PC-3 (cell line): ENCODE measurements at regions not wholly inside any gene's neighbourhood (a gene's known extent, or its start where the extent isn't known, plus 50 kb on each side); places are given as distances from the start of the nearest gene placed in this dataset.
A peak's percentile ranks its signal among the peaks of the same experiment; 100 is the strongest.
"Not testable (repeated sequence)": the region's sequence is repeated elsewhere in the genome, so short reads cannot be mapped to it uniquely, and the experiment has no call there.

Source experiments
- ATAC-seq: fragments of 200-7000 bp; cut with Tn5 transposase; 2 replicates; pipeline ENCODE4 v1.9.1; 2020; ENCODE audit warnings: mild to moderate bottlenecking, moderate library complexity
- BruUV-seq: library from RNA; stranded (reverse); fragments of 400-500 nt; replicated peaks from 2 replicates; lab custom pipeline; 2021; lab: Mats Ljungman, UMichigan
- CTCF ChIA-PET: fragments of 300-600 bp; sonication (Branson Sonifier 250); formaldehyde crosslinking; loops from one replicate; lab custom pipeline; 2022; ENCODE audit warnings: antibody characterized with exemption; lab: Charles Lee
- POLR2A ChIA-PET: fragments of 300-600 bp; sonication (Branson Sonifier 250); formaldehyde crosslinking; loops from one replicate; lab custom pipeline; 2022; ENCODE audit warnings: antibody characterized with exemption; ENCODE audit not compliant: unreplicated experiment; lab: Charles Lee
- DNase-seq: peaks from one replicate; pipeline ENCODE4 v3.0.0-alpha.2; 2015
- H2AFZ ChIP-seq: fragments of 300-600 bp; sonication (generic); 2 replicates; pipeline ENCODE4 v1.6.0; 2016; ENCODE audit warnings: antibody characterized with exemption, low read length
- H3F3A ChIP-seq: fragments of 300-600 bp; sonication (generic); one replicate; pipeline ENCODE4 v1.6.0; 2017; ENCODE audit warnings: antibody characterized with exemption, low read length, control low read depth, mild to moderate bottlenecking; ENCODE audit not compliant: unreplicated experiment
- H3K27ac ChIP-seq: fragments of 300-600 bp; sonication (generic); 2 replicates; pipeline ENCODE4 v1.5.1; 2016; ENCODE audit warnings: mild to moderate bottlenecking, low read length
- H3K27me3 ChIP-seq: fragments of 300-600 bp; sonication (generic); 2 replicates; pipeline ENCODE4 v1.6.1; 2016; ENCODE audit warnings: low read length, mixed read lengths
- H3K36me3 ChIP-seq: fragments of 300-600 bp; sonication (generic); 2 replicates; pipeline ENCODE4 v1.6.1; 2016; ENCODE audit warnings: low read depth, mixed run types, low read length, mixed read lengths
- H3K4me1 ChIP-seq: fragments of 300-600 bp; sonication (generic); 2 replicates; pipeline ENCODE4 v1.5.1; 2016; ENCODE audit warnings: low read length; ENCODE audit not compliant: insufficient read depth
- H3K4me2 ChIP-seq: fragments of 300-600 bp; sonication (generic); 2 replicates; pipeline ENCODE4 v1.6.0; 2016; ENCODE audit warnings: low read length
- H3K4me3 ChIP-seq: fragments of 300-600 bp; sonication (generic); 2 replicates; pipeline ENCODE4 v1.5.1; 2016; ENCODE audit warnings: mild to moderate bottlenecking, low read length, mixed read lengths
- H3K79me2 ChIP-seq: fragments of 300-600 bp; sonication (generic); 2 replicates; pipeline ENCODE4 v1.6.1; 2017; ENCODE audit warnings: low read length, mixed read lengths
- H3K9ac ChIP-seq: fragments of 300-600 bp; sonication (generic); 2 replicates; pipeline ENCODE4 v1.6.0; 2016; ENCODE audit warnings: mild to moderate bottlenecking, low read length
- H3K9me2 ChIP-seq: fragments of 300-600 bp; sonication (generic); replicated peaks from 2 replicates; pipeline ENCODE4 v1.6.1; 2016; ENCODE audit warnings: mixed run types, low read length, mixed read lengths
- H3K9me3 ChIP-seq: fragments of 300-600 bp; sonication (generic); 2 replicates; pipeline ENCODE4 v1.6.1; 2016; ENCODE audit warnings: low read length, mixed read lengths
- H4K20me1 ChIP-seq: fragments of 300-600 bp; sonication (generic); 2 replicates; pipeline ENCODE4 v1.6.1; 2016; ENCODE audit warnings: low read length, mixed read lengths
- EZH2 ChIP-seq: fragments of 300-600 bp; sonication (generic); IDR thresholded peaks from one replicate; pipeline ENCODE4 v1.6.1; 2017; ENCODE audit warnings: antibody characterized with exemption, mild to moderate bottlenecking, low read length; ENCODE audit not compliant: unreplicated experiment
- EZH2phosphoT487 ChIP-seq: fragments of 300-600 bp; sonication (generic); IDR thresholded peaks from 2 replicates; pipeline ENCODE4 v1.6.1; 2018; ENCODE audit warnings: mild to moderate bottlenecking, antibody characterized with exemption, low read length, borderline replicate concordance
- intact Hi-C: fragments of 100-400 bp; cut with micrococcal nuclease; formaldehyde crosslinking; loops from 2 replicates; pipeline ENCODE4 v1.9.0; 2023
- TF ChIP-seq, protein P1 (sequence below): fragments of 300-600 bp; sonication (generic); conservative IDR thresholded peaks from 2 replicates; pipeline ENCODE4 v1.5.1; 2017; ENCODE audit warnings: antibody characterized with exemption, low read depth, mild to moderate bottlenecking, low read length

DNA sequence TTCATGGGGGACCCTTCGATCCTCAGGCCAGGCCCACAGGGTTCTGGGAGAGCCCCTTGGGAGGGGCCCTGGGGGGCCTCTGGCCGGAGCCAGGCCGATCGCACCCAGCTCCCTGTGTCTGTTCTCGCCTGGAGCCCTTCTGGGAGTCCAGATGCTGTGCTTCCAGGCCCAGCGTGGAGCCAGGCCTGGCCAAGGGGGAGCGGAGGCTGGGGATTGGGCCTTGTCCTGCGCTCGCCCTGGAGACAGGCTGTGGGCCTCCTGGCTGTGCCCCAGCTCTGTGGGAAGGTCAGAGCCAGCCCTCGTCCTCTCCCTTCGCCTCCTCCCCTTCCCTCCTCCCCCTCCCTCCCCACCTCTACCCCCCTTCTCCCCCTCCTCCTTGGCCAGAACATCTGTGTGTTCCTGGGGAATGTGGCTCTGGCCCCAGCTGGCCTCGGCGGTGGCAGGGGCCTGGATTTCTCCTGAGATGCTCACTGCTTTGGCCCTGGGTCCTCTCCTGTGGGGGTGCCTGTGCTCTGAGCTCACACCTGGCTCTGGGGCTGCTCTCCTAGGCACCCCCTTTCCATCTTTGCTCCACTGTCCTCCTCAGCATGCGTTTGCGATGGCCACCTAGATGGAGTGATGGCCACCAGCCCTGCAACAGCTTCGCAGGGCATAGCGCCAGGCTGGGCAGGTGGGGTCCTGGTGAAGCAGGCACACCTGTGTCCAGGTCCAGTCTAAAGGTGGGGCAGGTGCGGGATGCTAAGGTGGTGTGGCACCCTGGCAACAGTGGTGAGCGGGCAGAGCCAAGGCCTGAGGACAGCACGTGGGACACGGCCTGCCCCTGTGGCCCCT is 90.6 kb upstream of the CIBAR2 start:
- CTCF ChIA-PET, result no interaction called here
- no peak overlapping the region for H3K9ac ChIP-seq

DNA sequence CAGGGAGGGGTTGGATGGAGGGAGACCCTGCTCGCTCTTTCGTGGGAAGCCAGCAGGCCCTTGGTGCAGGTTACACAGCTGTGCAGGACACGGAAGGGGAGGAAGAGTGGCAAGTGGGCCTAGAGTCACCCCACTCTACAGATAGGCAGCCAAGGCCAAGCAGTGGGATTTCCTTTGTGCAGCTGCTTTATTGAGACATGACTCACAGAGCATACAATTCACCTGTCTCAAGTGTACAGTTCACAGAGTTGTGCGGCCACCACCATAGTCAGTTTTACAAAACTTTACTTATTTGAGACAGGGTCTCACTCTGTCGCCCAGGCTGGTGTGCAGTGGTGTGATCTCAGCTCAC is 91.2 kb upstream of the CIBAR2 start:
- no TSS peak for BruUV-seq
- Histone ChIP-seq H3K9me3 (no peaks in the 10 kb centered on the region), H3K4me3 (no peak overlapping the region), H3F3A (no peaks in the 10 kb centered on the region), H3K4me1 (peaks cover 8% of the 10 kb centered on the region), H3K9ac (no peak overlapping the region), H2AFZ (no peak overlapping the region), H3K36me3 (no peaks in the 10 kb centered on the region), H3K4me2 (no peak overlapping the region), H3K27ac (no peak overlapping the region), H3K79me2 (no peaks in the 10 kb centered on the region), H3K27me3 (no peaks in the 10 kb centered on the region), H4K20me1 (no peaks in the 10 kb centered on the region), H3K9me2 (no peaks in the 10 kb centered on the region)
- intact Hi-C loops, result no loop called here
- TF ChIP-seq, protein P1, sequence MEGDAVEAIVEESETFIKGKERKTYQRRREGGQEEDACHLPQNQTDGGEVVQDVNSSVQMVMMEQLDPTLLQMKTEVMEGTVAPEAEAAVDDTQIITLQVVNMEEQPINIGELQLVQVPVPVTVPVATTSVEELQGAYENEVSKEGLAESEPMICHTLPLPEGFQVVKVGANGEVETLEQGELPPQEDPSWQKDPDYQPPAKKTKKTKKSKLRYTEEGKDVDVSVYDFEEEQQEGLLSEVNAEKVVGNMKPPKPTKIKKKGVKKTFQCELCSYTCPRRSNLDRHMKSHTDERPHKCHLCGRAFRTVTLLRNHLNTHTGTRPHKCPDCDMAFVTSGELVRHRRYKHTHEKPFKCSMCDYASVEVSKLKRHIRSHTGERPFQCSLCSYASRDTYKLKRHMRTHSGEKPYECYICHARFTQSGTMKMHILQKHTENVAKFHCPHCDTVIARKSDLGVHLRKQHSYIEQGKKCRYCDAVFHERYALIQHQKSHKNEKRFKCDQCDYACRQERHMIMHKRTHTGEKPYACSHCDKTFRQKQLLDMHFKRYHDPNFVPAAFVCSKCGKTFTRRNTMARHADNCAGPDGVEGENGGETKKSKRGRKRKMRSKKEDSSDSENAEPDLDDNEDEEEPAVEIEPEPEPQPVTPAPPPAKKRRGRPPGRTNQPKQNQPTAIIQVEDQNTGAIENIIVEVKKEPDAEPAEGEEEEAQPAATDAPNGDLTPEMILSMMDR, result no peak
- TF ChIP-seq EZH2, result no peak
- no peak for TF ChIP-seq EZH2phosphoT487
- POLR2A ChIA-PET, result no interaction called here
- peak; percentile 93 for ATAC-seq
- peak; percentile 47 for DNase-seq
- CTCF ChIA-PET, result no interaction called here

More for the DNA sequence above, 90.6 kb upstream of the CIBAR2 start:
- Histone ChIP-seq H3K4me2 (no peak overlapping the region), H3K27ac (no peak overlapping the region), H3K79me2 (no peaks in the 10 kb centered on the region), H2AFZ (no peak overlapping the region), H4K20me1 (no peaks in the 10 kb centered on the region), H3K27me3 (no peaks in the 10 kb centered on the region), H3K4me3 (no peak overlapping the region), H3K9me2 (no peaks in the 10 kb centered on the region), H3K4me1 (peaks cover 8% of the 10 kb centered on the region), H3K36me3 (no peaks in the 10 kb centered on the region), H3K9me3 (no peaks in the 10 kb centered on the region), H3F3A (no peaks in the 10 kb centered on the region)
- POLR2A ChIA-PET, result no interaction called here
- TF ChIP-seq EZH2 (no peak), EZH2phosphoT487 (no peak)
- ATAC-seq (peak; percentile 18; the same call in 1 of the 2 replicates), DNase-seq (no peak)
- BruUV-seq, result no TSS peak
- intact Hi-C loops, result no loop called here

DNA sequence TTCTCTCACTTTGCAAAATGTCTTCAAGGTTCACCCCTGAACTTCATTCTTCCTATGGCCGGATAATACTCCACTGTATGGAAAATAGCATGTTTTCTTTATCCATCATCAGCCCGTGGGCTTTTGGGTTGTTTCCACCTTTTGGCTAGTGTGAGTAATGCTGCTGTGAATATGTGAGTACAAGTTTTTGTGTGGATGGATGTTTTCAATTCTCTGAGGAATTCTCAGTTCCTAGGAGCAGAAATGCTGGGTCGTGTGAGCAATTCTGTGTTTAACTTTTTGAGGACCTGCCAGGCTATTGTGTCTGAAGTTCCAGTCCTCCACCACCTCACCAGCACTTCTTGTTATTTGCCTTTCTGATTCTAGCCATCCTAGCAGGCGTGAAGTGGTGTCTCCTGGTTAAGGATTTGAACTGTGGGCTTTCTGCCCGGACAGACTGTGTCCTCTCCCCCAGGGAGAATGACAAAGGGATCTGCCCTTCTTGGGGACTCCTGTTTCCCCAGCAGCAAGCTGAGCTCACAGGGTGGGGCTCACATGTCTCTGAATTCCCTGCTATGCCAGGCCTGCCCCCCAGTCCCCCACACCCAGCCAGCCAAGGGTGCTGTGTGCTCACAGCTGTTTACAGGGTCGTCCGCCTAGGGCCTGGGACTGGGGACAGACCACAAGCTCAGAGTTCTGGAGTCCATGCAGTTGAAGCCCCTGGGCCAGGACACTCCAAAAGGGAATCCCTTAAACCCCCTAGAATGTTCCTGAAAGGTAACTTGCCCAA is 92.2 kb upstream of the CIBAR2 start:
- H3K4me1 ChIP-seq, result peaks cover 8% of the 10 kb centered on the region
- BruUV-seq, result no TSS peak
- no peaks in the 10 kb centered on the region for H3K9me2 ChIP-seq
- no peak overlapping the region for H3K4me3 ChIP-seq
- H3K79me2 ChIP-seq, result no peaks in the 10 kb centered on the region
- no peaks in the 10 kb centered on the region for H3K36me3 ChIP-seq
- no peaks in the 10 kb centered on the region for H4K20me1 ChIP-seq
- H3K27ac ChIP-seq, result no peak overlapping the region
- CTCF ChIA-PET, result no interaction called here
- DNase-seq (no peak), ATAC-seq (no peak)
- POLR2A ChIA-PET, result no interaction called here
- no peak overlapping the region for H3K4me2 ChIP-seq
- no peak for TF ChIP-seq EZH2phosphoT487
- TF ChIP-seq EZH2, result no peak
- no peaks in the 10 kb centered on the region for H3F3A ChIP-seq
- intact Hi-C loops, result no loop called here
- no peaks in the 10 kb centered on the region for H3K9me3 ChIP-seq
- no peaks in the 10 kb centered on the region for H3K27me3 ChIP-seq
- no peak overlapping the region for H2AFZ ChIP-seq
- no peak overlapping the region for H3K9ac ChIP-seq

DNA sequence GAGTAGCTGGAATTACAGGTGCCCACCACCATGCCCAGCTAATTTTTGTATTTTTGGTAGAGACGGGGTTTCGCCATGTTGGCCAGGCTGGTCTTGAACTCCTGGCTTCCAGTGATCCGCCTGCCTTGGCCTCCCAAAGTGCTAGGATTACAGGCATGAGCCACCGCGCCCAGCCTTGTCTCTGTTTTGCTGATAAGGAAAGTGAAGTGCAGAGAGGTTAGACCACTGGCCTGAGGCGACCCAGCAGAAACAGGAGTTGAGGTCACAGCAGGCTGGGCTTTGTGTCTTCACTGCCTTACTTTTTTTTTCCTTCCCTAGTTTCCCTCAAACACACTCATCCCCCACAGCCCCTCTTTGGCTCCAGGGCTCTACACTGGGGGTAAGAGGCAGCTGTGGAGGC is 93.0 kb upstream of the CIBAR2 start:
- H3K9me2 ChIP-seq, ATAC-seq, H3K4me3 ChIP-seq, DNase-seq, H3K79me2 ChIP-seq, H3K36me3 ChIP-seq, BruUV-seq, H3K4me1 ChIP-seq, POLR2A ChIA-PET, H3K9me3 ChIP-seq, H3K27me3 ChIP-seq, intact Hi-C loops, H3K4me2 ChIP-seq, H2AFZ ChIP-seq, H3K27ac ChIP-seq, H3F3A ChIP-seq, H4K20me1 ChIP-seq, CTCF ChIA-PET, H3K9ac ChIP-seq: not testable (repeated sequence)
